GM19324 (cell line): ENCODE measurements at regions not wholly inside any gene's neighbourhood (a gene's known extent, or its start where the extent isn't known, plus 50 kb on each side); places are given as distances from the start of the nearest gene placed in this dataset.
"Not testable (repeated sequence)": the region's sequence is repeated elsewhere in the genome, so short reads cannot be mapped to it uniquely, and the experiment has no call there.

Experiments used
- ATAC-seq: cut with Tn5 transposase; IDR thresholded peaks from one replicate; pipeline ENCODE4 v1.9.1; 2021; ENCODE audit warnings: mild to moderate bottlenecking, moderate library complexity; ENCODE audit not compliant: unreplicated experiment, low FRiP score

- no peak for ATAC-seq
Measured at GRCh38 chr4:17251101-17251500, 260.8 kb downstream of the QDPR start.

GRCh38 chr4:17250591-17250990, 261.3 kb downstream of the QDPR start:
- ATAC-seq: no peak

DNA sequence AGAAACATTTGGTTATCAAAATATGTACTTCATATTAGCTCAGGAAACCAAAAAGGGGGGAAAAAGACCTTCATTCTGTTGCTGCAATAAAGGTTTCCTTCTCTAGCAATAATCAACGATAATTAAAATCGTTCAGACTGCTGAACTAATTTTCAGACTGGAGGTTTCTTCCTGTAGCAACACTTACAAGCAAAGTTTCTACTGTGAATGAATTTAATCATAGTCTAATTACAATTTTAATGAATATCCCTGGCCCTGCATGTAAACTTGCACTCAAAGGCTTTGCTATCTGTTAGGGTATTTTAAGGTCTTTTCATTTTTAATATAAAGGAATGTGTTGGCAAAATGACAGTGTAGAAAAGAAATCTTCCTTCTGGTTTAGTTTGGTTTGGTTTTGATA, 265.2 kb downstream of the QDPR start:
- no peak for ATAC-seq

- ATAC-seq: no peak
Measured at GRCh38 chr4:17241835-17242234, 270.1 kb downstream of the QDPR start.

GRCh38 chr4:17238633-17239032, 273.3 kb downstream of the QDPR start:
- ATAC-seq: no peak

DNA sequence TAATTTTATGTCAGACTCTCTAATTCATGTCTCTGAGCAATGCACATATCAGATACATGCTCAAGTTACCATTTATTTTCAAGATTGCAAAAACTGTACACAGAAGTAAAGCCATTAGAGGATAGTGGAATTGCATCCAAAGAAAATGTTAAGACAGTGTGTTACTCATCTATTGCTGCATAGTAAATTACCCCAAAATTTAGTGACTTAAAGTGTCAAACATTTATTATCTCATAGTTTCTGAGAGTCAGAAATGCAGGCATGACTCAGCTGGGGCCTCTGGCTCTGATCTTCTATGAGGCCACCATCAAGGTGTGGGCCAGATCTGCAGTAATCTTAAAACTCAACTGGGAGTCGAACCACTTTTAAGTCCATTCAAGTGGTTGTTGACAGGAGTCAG, 275.2 kb downstream of the QDPR start:
- no peak for ATAC-seq

- no peak for ATAC-seq
Measured at GRCh38 chr4:17234678-17235077, 277.2 kb downstream of the QDPR start.

- no peak for ATAC-seq
Measured at GRCh38 chr4:17232566-17233253, 279.2 kb downstream of the QDPR start.

GRCh38 chr4:17231880-17232475, 279.9 kb downstream of the QDPR start:
- not testable (repeated sequence) for ATAC-seq

- no peak for ATAC-seq
Measured at GRCh38 chr4:17230727-17231126, 281.2 kb downstream of the QDPR start.

GRCh38 chr4:17220816-17221215, 291.1 kb downstream of the QDPR start:
- no peak for ATAC-seq

DNA sequence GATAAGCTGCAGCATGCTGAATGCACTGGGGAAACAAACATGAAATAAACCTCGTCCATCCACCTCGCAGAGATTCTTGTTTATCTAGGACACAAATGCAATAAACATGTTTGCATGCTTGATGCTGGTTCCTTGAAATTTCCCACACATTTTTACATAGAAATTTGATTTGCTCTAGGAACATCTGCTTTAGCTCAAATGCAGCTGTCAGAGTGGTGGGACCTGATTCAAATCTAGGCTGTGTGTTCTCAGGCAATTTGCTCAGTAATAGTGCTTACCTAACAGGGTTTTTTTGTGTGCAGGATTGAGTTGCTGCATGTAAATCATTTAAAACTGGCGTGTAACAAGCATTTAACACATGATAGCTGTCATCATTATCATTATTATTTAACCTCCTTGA, 293.1 kb downstream of the QDPR start:
- no peak for ATAC-seq

DNA sequence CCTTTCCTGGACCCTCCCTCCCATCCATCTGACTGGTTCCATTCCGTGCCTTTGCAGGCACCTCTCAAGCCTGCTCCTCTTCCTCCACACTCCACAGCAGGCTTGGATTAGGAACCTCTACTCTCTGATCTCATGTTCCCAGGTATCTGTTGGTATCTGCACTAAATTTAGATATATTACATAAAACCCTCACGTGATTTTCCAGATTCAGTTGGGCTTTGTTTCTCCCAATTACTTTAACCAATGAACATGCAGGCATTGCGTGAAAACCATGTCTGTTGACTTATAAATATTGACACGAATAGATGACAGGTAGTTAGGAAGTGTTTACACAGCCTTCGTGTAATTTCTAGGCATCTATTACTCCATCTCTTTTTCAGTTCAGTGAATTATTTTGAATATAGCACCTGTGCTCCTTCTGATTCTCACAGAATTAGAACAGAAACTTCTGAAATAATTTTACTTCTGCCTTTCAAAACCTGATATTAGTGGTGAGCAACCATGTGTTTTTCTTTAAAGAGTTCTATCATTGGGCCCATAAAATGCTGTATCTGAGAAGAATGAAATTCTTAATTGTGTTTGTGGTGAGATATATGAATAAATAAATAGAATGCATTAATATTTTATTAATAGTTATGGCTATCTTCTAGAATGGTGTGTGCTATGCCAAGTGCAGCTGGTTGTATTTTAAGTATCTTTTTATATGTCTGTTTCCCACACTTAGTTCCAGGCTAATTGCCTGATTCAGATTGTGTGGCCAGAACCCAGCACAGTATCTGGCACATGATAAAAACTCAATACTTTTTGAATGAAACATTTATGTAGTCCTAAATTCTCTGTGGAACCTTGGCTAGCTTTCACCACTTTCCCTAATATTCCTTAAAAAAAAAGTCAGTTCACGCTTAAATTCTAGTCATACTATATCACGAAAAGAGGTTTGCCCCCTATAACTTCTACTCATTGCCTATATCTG, 304.8 kb downstream of the QDPR start:
- no peak for ATAC-seq

DNA sequence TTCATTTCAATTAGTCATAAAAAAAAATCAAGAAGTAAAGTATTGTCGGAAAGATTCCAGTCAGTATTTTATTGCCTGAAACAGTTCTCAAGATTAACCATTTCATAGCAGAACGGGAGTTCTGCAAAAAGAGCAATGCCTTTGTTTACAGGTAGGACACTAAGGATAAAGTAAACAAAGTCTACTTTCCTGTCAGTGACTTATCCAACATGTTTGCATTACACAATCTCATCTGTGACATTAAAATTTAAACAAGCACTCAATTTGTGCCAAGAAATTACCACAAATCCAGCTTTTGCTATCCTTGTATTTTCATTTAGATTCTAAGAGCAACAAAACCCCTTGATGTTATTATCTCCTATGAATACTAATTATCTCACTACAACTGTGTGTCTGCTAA, 306.5 kb upstream of the LDB2 start:
- ATAC-seq: no peak

DNA sequence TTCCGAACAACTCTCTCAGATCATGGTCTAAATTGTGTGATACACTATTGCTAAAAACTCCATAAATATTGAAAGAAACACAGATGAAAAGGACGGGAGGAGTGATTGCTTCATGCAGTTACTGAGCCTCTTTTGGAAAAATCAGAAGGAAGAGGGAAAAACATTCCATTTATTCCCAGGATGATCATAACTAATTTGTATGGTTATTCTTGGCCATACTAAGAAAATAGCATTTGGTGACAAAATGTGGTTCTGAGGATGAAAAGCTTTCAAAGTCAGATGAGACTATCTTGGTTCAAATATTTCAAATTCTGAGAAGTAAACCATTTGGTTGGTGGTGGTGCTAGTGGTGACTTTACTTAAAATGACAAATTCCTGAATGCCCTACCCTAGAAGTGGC, 305.4 kb upstream of the LDB2 start:
- no peak for ATAC-seq

DNA sequence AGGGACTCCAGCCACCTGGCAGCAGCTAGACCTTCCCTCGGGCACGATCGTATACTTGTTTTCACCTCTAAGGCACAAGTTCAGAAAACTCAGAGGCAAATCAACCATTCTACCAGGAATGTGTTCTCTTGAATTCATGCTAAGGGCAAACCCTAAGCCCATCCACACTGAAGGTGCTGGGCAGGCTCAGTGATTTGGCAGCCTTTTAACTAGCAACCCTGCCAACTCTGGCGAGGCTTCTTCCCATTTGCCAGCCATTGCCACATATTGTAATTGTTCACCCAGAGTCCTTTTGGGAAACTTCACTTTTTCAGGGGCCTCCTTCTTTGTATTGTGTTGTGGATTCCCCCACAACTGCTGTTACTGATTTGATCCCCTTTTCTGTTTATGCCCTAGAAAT, 298.6 kb upstream of the LDB2 start:
- ATAC-seq: no peak

- no peak for ATAC-seq
Measured at GRCh38 chr4:17195461-17196275, 297.2 kb upstream of the LDB2 start.

- ATAC-seq: no peak
Measured at GRCh38 chr4:17194586-17194985, 296.1 kb upstream of the LDB2 start.

GRCh38 chr4:17189759-17190158, 291.3 kb upstream of the LDB2 start:
- no peak for ATAC-seq

DNA sequence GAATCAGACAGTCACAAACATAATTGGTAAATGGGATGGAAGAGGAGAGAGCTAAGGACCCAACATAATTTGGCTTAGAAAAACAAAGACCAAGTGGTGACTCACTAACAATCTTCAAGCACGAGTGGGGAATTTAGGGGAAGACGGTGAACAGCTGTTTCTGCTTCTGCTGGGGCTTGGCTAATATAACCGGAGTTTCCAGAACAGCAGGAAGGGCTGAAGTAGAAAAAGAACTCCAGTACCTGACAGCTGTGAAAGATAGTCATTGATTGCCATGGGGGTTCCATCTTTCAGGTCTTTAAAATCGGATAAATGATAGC, 290.9 kb upstream of the LDB2 start:
- ATAC-seq: no peak
